Activated CD8-positive, alpha-beta memory T cell treated with anti-CD3 and anti-CD28 coated beads for 24 hours (primary cell): ENCODE measurements at regions not wholly inside any gene's neighbourhood (a gene's known extent, or its start where the extent isn't known, plus 50 kb on each side); places are given as distances from the start of the nearest gene placed in this dataset.

Source experiments
- DNase-seq: peaks from one replicate; pipeline ENCODE4 v3.0.0-alpha.2; 2020

- DNase-seq, result no peak
These were observed 387.0 kb upstream of the DMAC1 start for GRCh38 chr9:8186560-8186959.

GRCh38 chr9:8183618-8184017, 384.0 kb upstream of the DMAC1 start:
- no peak for DNase-seq

GRCh38 chr9:8179381-8180053, 379.9 kb upstream of the DMAC1 start:
- no peak for DNase-seq

GRCh38 chr9:8172000-8172399, 372.4 kb upstream of the DMAC1 start:
- DNase-seq, result no peak

- no peak for DNase-seq
These were observed 369.4 kb upstream of the DMAC1 start for GRCh38 chr9:8168916-8169438.

GRCh38 chr9:8160787-8161186, 361.2 kb upstream of the DMAC1 start:
- no peak for DNase-seq

- no peak for DNase-seq
These were observed 359.0 kb upstream of the DMAC1 start for GRCh38 chr9:8158574-8158973.

GRCh38 chr9:8157683-8158324, 358.2 kb upstream of the DMAC1 start:
- no peak for DNase-seq

- no peak for DNase-seq
These were observed 356.8 kb upstream of the DMAC1 start for GRCh38 chr9:8156346-8156745.

GRCh38 chr9:8155706-8156105, 356.1 kb upstream of the DMAC1 start:
- DNase-seq, result no peak

GRCh38 chr9:8143677-8144076, 344.1 kb upstream of the DMAC1 start:
- no peak for DNase-seq

GRCh38 chr9:8140557-8140956, 341.0 kb upstream of the DMAC1 start:
- DNase-seq, result no peak

GRCh38 chr9:8139756-8140155, 340.2 kb upstream of the DMAC1 start:
- DNase-seq, result no peak

GRCh38 chr9:8136477-8136876, 336.9 kb upstream of the DMAC1 start:
- DNase-seq, result no peak

GRCh38 chr9:8134635-8135034, 335.1 kb upstream of the DMAC1 start:
- DNase-seq, result no peak

GRCh38 chr9:8133606-8134005, 334.0 kb upstream of the DMAC1 start:
- DNase-seq, result no peak

- no peak for DNase-seq
These were observed 316.0 kb upstream of the DMAC1 start for GRCh38 chr9:8115570-8115969.

- DNase-seq, result no peak
These were observed 315.2 kb upstream of the DMAC1 start for GRCh38 chr9:8114826-8115225.

- DNase-seq, result no peak
These were observed 306.8 kb upstream of the DMAC1 start for GRCh38 chr9:8106362-8106761.

GRCh38 chr9:8101607-8102006, 302.0 kb upstream of the DMAC1 start:
- DNase-seq, result no peak

- DNase-seq, result no peak
These were observed 296.5 kb upstream of the DMAC1 start for GRCh38 chr9:8096091-8096490.

- DNase-seq, result no peak
These were observed 296.1 kb upstream of the DMAC1 start for GRCh38 chr9:8095672-8096086.

GRCh38 chr9:8088477-8088876, 288.9 kb upstream of the DMAC1 start:
- no peak for DNase-seq

- DNase-seq, result no peak
These were observed 286.4 kb upstream of the DMAC1 start for GRCh38 chr9:8085986-8086385.

GRCh38 chr9:8078641-8079140, 279.1 kb upstream of the DMAC1 start:
- no peak for DNase-seq
